Hepatocyte (in vitro differentiated cells): ENCODE measurements at regions not wholly inside any gene's neighbourhood (a gene's known extent, or its start where the extent isn't known, plus 50 kb on each side); places are given as distances from the start of the nearest gene placed in this dataset.

Experiments
- CTCF ChIP-seq: fragments of 200-600 bp; sonication (generic); IDR thresholded peaks from 2 replicates; pipeline ENCODE4 v1.5.1; 2016; ENCODE audit warnings: antibody characterized with exemption, mild to moderate bottlenecking; ENCODE audit not compliant: poor library complexity
- EZH2 ChIP-seq: fragments of 200-600 bp; sonication (generic); IDR thresholded peaks from 2 replicates; pipeline ENCODE4 v1.6.1; 2016; ENCODE audit warnings: antibody characterized with exemption, mild to moderate bottlenecking, borderline replicate concordance
- EZH2phosphoT487 ChIP-seq: fragments of 200-600 bp; sonication (generic); IDR thresholded peaks from one replicate; pipeline ENCODE4 v1.6.1; 2018; ENCODE audit warnings: antibody characterized with exemption, mild to moderate bottlenecking, low read depth, moderate library complexity; ENCODE audit not compliant: unreplicated experiment, severe bottlenecking

DNA sequence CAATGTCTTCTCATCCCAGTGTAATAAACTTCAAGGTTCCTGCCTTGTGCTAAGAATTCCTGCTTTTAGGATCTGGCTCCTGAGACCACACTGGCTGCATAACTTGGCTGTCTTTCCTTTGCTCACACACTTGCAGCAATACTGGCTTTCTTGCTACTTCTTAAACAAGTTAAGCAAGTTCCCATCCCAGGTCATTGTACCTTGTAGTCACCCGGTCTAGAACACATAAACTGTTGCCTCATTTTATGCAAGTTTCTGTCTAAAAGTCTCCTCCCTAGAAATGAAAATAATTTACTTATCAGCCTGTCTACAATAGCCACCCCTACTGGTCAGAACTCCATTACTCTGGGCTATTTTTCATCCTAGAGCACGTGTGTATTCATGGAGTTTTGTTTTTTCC, 887.9 kb upstream of the FAM98A start:
- TF ChIP-seq CTCF (no peak), EZH2 (no peak), EZH2phosphoT487 (no peak)
